GDM1 (cell line): ENCODE measurements at regions not wholly inside any gene's neighbourhood (a gene's known extent, or its start where the extent isn't known, plus 50 kb on each side); places are given as distances from the start of the nearest gene placed in this dataset.

Experiments used
- DNase-seq: peaks from one replicate; lab custom pipeline; 2025; lab: John Stamatoyannopoulos, UW

GRCh38 chr3:25044762-25045710 lies 383.0 kb upstream of the RARB start:
- no peak for DNase-seq

- DNase-seq = no peak
Observed at GRCh38 chr3:25046911-25047771, 380.9 kb upstream of the RARB start.

- no peak for DNase-seq
Observed at GRCh38 chr3:25049304-25049703, 378.8 kb upstream of the RARB start.

GRCh38 chr3:25053360-25053759 lies 374.7 kb upstream of the RARB start:
- DNase-seq = no peak

GRCh38 chr3:25056036-25056755 lies 371.9 kb upstream of the RARB start:
- DNase-seq = no peak

- no peak for DNase-seq
Observed at GRCh38 chr3:25056803-25057351, 371.2 kb upstream of the RARB start.

- DNase-seq = no peak
Observed at GRCh38 chr3:25057379-25057778, 370.7 kb upstream of the RARB start.

GRCh38 chr3:25064681-25065080 lies 363.4 kb upstream of the RARB start:
- DNase-seq = no peak

- DNase-seq = no peak
Observed at GRCh38 chr3:25069970-25070369, 358.1 kb upstream of the RARB start.

- no peak for DNase-seq
Observed at GRCh38 chr3:25071846-25072245, 356.2 kb upstream of the RARB start.

- no peak for DNase-seq
Observed at GRCh38 chr3:25073423-25073822, 354.6 kb upstream of the RARB start.

GRCh38 chr3:25074149-25074548 lies 353.9 kb upstream of the RARB start:
- DNase-seq = no peak

- no peak for DNase-seq
Observed at GRCh38 chr3:25080461-25080860, 347.6 kb upstream of the RARB start.

GRCh38 chr3:25084016-25084415 lies 344.0 kb upstream of the RARB start:
- no peak for DNase-seq

GRCh38 chr3:25086721-25087120 lies 341.3 kb upstream of the RARB start:
- no peak for DNase-seq

- DNase-seq = no peak
Observed at GRCh38 chr3:25088284-25088683, 339.8 kb upstream of the RARB start.

GRCh38 chr3:25090698-25091453 lies 337.2 kb upstream of the RARB start:
- DNase-seq = no peak

GRCh38 chr3:25091934-25092333 lies 336.1 kb upstream of the RARB start:
- no peak for DNase-seq

- DNase-seq = no peak
Observed at GRCh38 chr3:25094932-25095685, 333.0 kb upstream of the RARB start.

GRCh38 chr3:25096536-25096935 lies 331.5 kb upstream of the RARB start:
- no peak for DNase-seq
